Osteoblast (primary cell): ENCODE measurements at regions not wholly inside any gene's neighbourhood (a gene's known extent, or its start where the extent isn't known, plus 50 kb on each side); places are given as distances from the start of the nearest gene placed in this dataset.

Source experiments
- DNase-seq: peaks from one replicate; pipeline ENCODE4 v3.0.0; 2011; ENCODE audit warnings: low spot score, mixed read lengths; ENCODE audit not compliant: insufficient read length; ENCODE audit errors: missing footprints
- H2AFZ ChIP-seq: 2 replicates; pipeline ENCODE4 v1.6.0; 2011; ENCODE audit warnings: mild to moderate bottlenecking, low read length
- H3K27ac ChIP-seq: 2 replicates; pipeline ENCODE4 v1.5.1; 2011; ENCODE audit warnings: mild to moderate bottlenecking, low read depth, low read length, moderate library complexity
- H3K27me3 ChIP-seq: 2 replicates; pipeline ENCODE4 v1.6.0; 2012; ENCODE audit warnings: mild to moderate bottlenecking, control low read depth, inconsistent platforms, low read length, moderate library complexity; ENCODE audit not compliant: insufficient read depth
- H3K36me3 ChIP-seq: 2 replicates; pipeline ENCODE4 v1.5.1; 2011; ENCODE audit warnings: mild to moderate bottlenecking, low read length, control low read depth, moderate library complexity; ENCODE audit not compliant: insufficient read depth
- H3K4me1 ChIP-seq: 2 replicates; pipeline ENCODE4 v1.5.1; 2011; ENCODE audit warnings: mild to moderate bottlenecking, low read length, control low read depth, moderate library complexity; ENCODE audit not compliant: insufficient read depth
- H3K4me2 ChIP-seq: 2 replicates; pipeline ENCODE4 v1.6.0; 2011; ENCODE audit warnings: mild to moderate bottlenecking, low read length; ENCODE audit not compliant: insufficient read depth
- H3K4me3 ChIP-seq: fragments of 200-600 bp; sonication (generic); 3 replicates; pipeline ENCODE4 v1.5.1; 2012; ENCODE audit warnings: mild to moderate bottlenecking, low read length, inconsistent platforms; ENCODE audit not compliant: insufficient read depth
- H3K79me2 ChIP-seq: 2 replicates; pipeline ENCODE4 v1.6.0; 2012; ENCODE audit warnings: mild to moderate bottlenecking, low read length, control low read depth, inconsistent platforms; ENCODE audit not compliant: insufficient read depth
- H3K9me3 ChIP-seq: 2 replicates; pipeline ENCODE4 v1.5.1; 2011; ENCODE audit warnings: low read depth, low read length, control low read depth
- H4K20me1 ChIP-seq: 2 replicates; pipeline ENCODE4 v1.6.0; 2012; ENCODE audit warnings: mild to moderate bottlenecking, low read length, control low read depth; ENCODE audit not compliant: insufficient read depth
- TF ChIP-seq, protein P1 (sequence below): IDR thresholded peaks from 2 replicates; pipeline ENCODE4 v1.5.1; 2011; ENCODE audit warnings: mild to moderate bottlenecking, low read depth, low read length, moderate library complexity; ENCODE audit errors: extremely low read depth

DNA sequence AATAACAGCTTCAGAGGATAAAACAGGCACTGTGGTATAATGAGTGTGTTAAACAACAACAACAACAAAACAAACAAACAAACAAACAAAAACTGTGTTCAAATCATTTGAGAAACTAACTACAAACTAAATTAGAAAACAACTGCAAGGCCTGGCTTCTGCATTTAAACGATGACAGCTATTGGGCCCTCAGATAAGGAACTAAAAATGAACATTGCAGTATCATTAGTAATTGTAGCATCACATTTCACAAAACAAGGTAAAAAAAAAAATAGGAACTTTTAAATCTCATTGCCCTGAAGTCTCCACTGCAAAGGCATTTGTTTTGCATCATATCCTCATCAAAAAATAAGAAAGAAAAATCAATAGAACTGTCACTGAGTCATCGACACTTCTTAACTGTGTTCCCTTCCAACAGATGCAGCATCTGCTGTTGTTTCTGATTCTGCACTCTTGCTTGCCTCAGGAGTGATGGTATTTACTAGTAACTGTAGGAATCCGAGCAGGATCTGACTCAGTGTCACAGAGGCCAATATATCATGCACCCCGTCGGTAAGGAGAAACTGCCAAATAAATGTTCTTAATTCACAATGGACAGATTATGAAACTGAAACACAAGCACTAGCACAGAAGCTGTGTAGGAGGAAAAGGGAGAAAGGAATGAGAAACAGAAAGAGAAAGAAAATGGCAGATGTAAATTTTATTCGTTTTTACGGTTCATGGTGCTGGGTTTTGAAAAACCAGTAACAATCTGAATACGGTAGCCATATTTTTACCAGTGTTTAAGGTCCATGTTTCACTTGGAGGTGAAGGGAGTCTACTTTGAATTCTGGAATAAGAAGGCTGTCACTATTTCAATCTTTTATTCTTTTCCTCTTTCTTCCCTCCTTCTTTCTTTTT lies 365.7 kb upstream of the EPHA7 start:
- Histone ChIP-seq H3K4me1 (no peaks in the 10 kb centered on the region), H3K79me2 (no peaks in the 10 kb centered on the region), H3K27me3 (no peaks in the 10 kb centered on the region), H3K27ac (peak overlapping the region; percentile 47), H3K4me3 (no peak overlapping the region), H3K36me3 (no peaks in the 10 kb centered on the region), H3K4me2 (peak overlapping the region; percentile 61), H2AFZ (peak overlapping the region; percentile 53), H4K20me1 (no peaks in the 10 kb centered on the region), H3K9me3 (no peaks in the 10 kb centered on the region)
- DNase-seq = no peak
- TF ChIP-seq, protein P1, sequence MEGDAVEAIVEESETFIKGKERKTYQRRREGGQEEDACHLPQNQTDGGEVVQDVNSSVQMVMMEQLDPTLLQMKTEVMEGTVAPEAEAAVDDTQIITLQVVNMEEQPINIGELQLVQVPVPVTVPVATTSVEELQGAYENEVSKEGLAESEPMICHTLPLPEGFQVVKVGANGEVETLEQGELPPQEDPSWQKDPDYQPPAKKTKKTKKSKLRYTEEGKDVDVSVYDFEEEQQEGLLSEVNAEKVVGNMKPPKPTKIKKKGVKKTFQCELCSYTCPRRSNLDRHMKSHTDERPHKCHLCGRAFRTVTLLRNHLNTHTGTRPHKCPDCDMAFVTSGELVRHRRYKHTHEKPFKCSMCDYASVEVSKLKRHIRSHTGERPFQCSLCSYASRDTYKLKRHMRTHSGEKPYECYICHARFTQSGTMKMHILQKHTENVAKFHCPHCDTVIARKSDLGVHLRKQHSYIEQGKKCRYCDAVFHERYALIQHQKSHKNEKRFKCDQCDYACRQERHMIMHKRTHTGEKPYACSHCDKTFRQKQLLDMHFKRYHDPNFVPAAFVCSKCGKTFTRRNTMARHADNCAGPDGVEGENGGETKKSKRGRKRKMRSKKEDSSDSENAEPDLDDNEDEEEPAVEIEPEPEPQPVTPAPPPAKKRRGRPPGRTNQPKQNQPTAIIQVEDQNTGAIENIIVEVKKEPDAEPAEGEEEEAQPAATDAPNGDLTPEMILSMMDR = no peak

DNA sequence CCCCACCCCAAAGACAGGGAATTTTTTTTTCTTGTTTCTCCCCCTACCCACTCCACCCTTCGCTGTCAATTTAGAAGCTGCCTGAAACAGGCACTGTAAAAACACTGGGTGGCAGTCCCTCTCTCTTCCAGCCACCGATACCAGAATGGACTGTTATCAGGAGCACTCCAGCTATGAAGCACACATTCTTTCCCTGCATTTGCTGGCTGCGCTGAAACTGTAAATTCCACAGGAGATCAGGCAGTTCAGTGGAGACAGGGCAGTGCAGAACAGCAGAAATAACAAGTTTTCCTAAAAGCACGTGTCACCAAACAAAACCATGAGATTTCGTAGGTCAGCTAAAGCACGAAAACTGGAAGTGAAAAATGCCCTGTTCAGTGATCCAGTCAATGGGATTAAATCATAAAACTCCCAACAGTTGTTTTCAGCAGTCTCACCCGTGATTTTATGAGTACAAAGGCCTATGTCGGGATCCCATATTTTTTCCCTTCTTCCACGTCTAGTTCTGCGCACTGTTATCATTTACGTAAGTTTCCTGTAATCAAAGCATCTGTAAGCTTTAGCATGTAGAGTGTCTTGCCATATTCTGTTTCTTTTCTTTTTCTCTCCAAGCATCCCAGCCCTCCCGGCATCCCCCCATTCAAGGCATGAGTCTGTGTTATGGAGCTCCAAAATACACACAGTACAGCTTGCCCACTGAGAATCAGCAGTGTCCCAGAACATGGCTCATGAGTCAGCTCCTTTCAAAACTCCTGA lies 359.9 kb upstream of the EPHA7 start:
- TF ChIP-seq, protein P1 = no peak
- no peak overlapping the region for H2AFZ ChIP-seq
- H3K4me1 ChIP-seq = no peaks in the 10 kb centered on the region
- H3K27me3 ChIP-seq = no peaks in the 10 kb centered on the region
- H3K36me3 ChIP-seq = no peaks in the 10 kb centered on the region
- no peak overlapping the region for H3K4me3 ChIP-seq
- H3K4me2 ChIP-seq = no peak overlapping the region
- DNase-seq = no peak
- H3K79me2 ChIP-seq = no peaks in the 10 kb centered on the region
- H4K20me1 ChIP-seq = no peaks in the 10 kb centered on the region
- no peaks in the 10 kb centered on the region for H3K9me3 ChIP-seq
- H3K27ac ChIP-seq = no peak overlapping the region

DNA sequence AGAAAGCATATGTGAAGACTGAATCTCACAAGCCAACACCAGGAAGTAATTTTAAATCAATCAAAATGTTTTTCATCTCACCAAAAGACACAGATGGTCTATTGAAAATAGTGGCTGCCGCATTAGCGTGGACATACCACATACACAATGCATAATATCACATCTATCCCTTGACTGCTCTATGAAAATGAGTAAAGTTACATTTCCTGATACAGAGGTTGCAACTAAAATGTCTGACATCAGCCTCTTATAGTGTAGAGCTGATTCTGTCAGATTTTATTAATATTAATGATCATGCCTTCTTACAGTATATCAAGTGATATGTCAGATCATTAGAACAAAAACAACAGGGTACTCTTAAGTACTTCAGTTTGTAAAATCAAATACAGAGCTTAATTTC lies 339.8 kb upstream of the EPHA7 start:
- Histone ChIP-seq H2AFZ (no peak overlapping the region), H3K79me2 (no peaks in the 10 kb centered on the region), H3K4me3 (no peak overlapping the region), H3K4me2 (no peak overlapping the region), H3K9me3 (no peaks in the 10 kb centered on the region), H3K4me1 (no peaks in the 10 kb centered on the region), H3K27me3 (no peaks in the 10 kb centered on the region), H3K27ac (no peak overlapping the region), H4K20me1 (no peaks in the 10 kb centered on the region), H3K36me3 (no peaks in the 10 kb centered on the region)
- DNase-seq = no peak
- TF ChIP-seq, protein P1 = no peak

DNA sequence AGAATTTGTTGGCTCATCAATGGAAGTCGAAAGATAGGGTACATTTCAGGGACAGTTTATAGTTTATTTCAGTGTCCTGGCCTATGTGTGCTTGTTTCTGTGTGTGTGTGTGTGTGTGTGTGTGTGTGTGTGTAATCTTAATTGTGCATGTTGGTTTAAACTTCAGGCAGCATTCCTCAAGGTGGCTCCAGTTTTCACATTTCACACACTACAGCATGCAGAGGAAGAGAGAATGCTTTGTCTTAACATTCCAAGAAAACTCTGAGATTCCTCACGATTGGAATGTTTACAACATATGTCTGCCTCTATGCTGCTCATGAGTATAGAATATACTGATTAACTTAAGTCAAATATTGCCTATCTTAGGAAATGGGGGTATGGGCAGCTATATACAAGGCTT lies 332.6 kb upstream of the EPHA7 start:
- no peaks in the 10 kb centered on the region for H3K79me2 ChIP-seq
- H3K4me2 ChIP-seq = no peak overlapping the region
- H3K36me3 ChIP-seq = no peaks in the 10 kb centered on the region
- H3K27ac ChIP-seq = no peak overlapping the region
- H3K4me3 ChIP-seq = no peak overlapping the region
- H3K4me1 ChIP-seq = no peaks in the 10 kb centered on the region
- H4K20me1 ChIP-seq = no peaks in the 10 kb centered on the region
- no peak for DNase-seq
- no peak overlapping the region for H2AFZ ChIP-seq
- H3K9me3 ChIP-seq = peaks cover 2% of the 10 kb centered on the region
- no peaks in the 10 kb centered on the region for H3K27me3 ChIP-seq
- TF ChIP-seq, protein P1 = no peak
